ENCODE measurements at regions not wholly inside any gene's neighbourhood (a gene's known extent, or its start where the extent isn't known, plus 50 kb on each side); places are given as distances from the start of the nearest gene placed in this dataset.

GRCh38 chr13:62142048-62142447, 726.4 kb upstream of the PCDH20 start:
- TF ChIP-seq CTCF (IDR thresholded peaks at IDR 0.05), result no peak
- TF ChIP-seq POLR2A (IDR thresholded peaks at IDR 0.05), result no peak
- no peak for TF ChIP-seq EP300 (IDR thresholded peaks at IDR 0.05)
